ENCODE measurements at regions not wholly inside any gene's neighbourhood (a gene's known extent, or its start where the extent isn't known, plus 50 kb on each side); places are given as distances from the start of the nearest gene placed in this dataset.

DNA sequence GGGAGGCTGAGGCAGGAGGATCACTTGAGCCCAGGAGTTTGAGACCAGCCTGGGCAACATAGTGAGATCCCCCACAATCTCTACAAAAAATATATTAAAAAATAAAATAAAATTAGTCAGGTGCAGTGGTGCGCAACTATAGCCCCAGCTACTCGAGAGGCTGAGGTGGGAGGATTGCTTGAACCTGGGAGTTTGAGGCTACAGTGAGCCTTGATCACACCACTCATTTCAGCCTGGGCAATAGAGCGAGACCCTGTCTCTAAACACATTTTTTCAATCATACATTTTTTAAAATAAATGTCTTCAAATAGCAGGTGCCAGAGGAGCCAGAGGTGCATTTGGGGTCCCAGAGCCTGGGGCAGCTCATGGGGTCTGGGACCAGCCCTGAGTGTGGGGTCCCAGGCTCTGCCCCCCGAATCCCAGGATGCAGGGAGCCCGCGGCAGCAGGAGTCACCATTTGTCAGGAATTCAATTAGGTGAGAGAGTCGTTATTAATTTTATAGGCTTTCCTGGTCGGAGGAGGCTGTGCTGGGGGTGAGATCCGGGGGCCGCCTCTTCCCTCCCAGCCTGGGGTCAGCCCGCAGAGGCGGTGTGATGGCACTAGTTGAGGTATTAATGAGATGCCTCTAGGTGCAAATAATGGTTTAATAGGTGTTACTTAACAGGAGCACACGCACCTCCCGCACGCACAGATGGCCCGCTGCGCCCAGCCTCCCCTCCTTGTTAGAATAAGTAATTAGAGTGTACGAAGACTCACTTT lies 78.3 kb downstream of the MICALL2 start:
- DNase-seq: no peak

DNA sequence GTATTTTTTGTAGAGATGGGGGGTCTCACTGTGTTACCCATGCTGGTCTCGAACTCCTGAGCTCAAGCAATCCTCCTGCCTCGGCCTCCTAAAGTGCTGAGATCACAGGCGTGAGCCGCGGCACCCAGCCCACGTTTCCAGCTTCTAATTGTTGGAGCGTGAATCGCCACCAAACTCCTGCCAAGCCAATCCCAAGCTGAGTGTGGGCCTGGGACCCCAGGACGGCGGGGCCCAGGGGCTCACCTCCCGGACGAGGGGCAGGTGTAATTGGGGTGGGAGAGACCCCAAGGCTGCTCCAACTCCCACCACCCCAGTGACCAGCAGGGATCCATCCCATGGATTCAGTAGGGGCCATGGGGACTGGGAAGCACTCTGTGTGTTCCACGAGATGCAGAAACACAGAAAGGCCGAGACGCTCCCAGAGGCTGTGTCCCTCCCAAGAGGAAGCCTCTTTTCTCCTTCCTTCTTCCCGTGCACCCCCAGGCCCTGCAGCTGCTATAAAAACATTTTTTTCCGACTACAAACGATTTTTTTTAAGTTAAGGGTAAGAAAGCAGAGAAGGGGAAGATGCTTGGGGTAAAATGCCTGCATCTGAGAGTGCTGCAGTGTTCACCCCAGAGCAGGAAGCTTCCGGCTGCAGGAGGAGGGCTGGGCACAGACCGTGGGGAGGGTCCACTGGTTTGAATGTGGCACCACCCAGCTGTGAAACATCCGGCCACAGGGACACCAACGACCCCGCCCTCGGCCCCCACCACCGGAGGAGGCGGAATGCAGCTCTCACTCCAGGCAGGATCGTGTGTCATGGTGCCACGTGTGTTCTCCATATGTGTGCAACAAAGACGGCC lies 76.5 kb downstream of the MICALL2 start:
- DNase-seq: no peak

DNA sequence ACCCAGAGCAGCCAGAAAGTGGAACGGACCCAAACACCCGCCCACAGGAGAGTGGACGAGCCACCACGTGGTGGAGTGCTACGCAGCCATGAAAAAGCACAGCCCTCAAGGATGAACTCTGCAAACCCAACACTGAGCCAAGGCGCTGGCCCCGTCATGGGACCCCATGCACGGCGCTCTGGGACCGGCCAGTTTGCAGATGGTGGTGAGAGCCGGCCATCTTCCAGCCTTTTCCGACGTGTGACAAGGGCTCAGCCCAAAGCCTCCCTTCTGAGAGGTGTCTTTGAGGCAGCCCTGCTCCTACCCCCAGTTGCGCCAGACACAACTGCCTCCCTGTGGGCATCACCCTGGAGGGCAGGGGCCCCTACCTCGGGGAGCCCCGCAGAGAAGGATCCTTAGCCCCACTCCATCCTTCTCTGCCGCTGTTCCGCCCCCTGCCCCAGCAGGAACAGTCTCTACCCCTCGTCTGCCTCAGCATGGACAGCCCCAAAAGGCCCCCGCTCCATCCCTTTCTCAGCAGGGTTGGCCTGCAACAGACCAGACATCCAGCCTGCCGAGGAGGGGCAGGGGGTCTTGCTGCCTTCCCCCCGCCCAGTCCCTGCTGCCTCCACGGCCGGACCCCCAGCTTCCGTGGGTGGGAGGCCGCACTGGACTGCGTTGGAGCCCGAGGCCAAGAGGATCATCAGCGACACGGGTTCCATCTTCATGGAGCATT lies 75.7 kb downstream of the MICALL2 start:
- DNase-seq: no peak

DNA sequence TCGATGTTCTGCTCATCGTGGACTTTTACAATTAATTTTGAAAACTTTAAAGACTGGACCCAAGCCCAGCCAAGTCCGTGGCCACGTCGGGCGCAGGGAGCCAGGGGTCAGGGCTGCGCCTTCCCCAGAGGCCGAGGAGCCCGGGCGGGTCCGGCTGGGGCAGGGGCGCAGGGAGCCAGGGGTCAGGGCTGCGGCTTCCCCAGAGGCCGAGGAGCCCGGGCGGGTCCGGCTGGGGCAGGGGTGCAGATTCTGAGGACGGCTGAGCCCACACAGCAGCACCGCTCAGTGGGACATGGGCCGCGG lies 75.2 kb downstream of the MICALL2 start:
- DNase-seq: no peak
